PC-9 (cell line): ENCODE measurements at regions not wholly inside any gene's neighbourhood (a gene's known extent, or its start where the extent isn't known, plus 50 kb on each side); places are given as distances from the start of the nearest gene placed in this dataset.
A peak's percentile ranks its signal among the peaks of the same experiment; 100 is the strongest.

Source experiments
- BruUV-seq: library from RNA; stranded (reverse); fragments of 400-500 nt; replicated peaks from 2 replicates; lab custom pipeline; 2021; lab: Mats Ljungman, UMichigan
- CTCF ChIA-PET: fragments of 300-600 bp; sonication (Branson Sonifier 250); formaldehyde crosslinking; loops from one replicate; lab custom pipeline; 2022; ENCODE audit warnings: antibody characterized with exemption; lab: Charles Lee
- POLR2A ChIA-PET: fragments of 300-600 bp; sonication (Branson Sonifier 250); formaldehyde crosslinking; loops from one replicate; lab custom pipeline; 2022; ENCODE audit warnings: antibody characterized with exemption; ENCODE audit not compliant: unreplicated experiment; lab: Charles Lee
- DNase-seq, 2 experiments: peaks; one replicate each; pipeline versions ENCODE4 v3.0.0 to v3.0.0-alpha.2; 2015 to 2022; ENCODE audit warnings: mixed read lengths in 1 of 2
- H2AFZ ChIP-seq: fragments of 200-600 bp; sonication (generic); 2 replicates; pipeline ENCODE4 v1.8.1; 2017; ENCODE audit warnings: antibody characterized with exemption
- H3F3A ChIP-seq: fragments of 200-600 bp; sonication (generic); 2 replicates; pipeline ENCODE4 v1.8.1; 2017; ENCODE audit warnings: antibody characterized with exemption, mild to moderate bottlenecking, low read depth; ENCODE audit not compliant: insufficient read depth
- H3K27ac ChIP-seq: fragments of 200-600 bp; sonication (generic); 2 replicates; pipeline ENCODE4 v1.6.1; 2016; ENCODE audit warnings: mixed run types
- H3K27me3 ChIP-seq: fragments of 200-600 bp; sonication (generic); 2 replicates; pipeline ENCODE4 v1.6.1; 2016; ENCODE audit warnings: low read depth, mixed run types; ENCODE audit not compliant: insufficient read depth
- H3K36me3 ChIP-seq: fragments of 200-600 bp; sonication (generic); 2 replicates; pipeline ENCODE4 v1.6.1; 2016; ENCODE audit warnings: low read depth, mixed run types
- H3K4me1 ChIP-seq: fragments of 200-600 bp; sonication (generic); replicated peaks from 2 replicates; pipeline ENCODE4 v1.6.1; 2016; ENCODE audit warnings: mixed run types; ENCODE audit not compliant: insufficient read depth
- H3K4me2 ChIP-seq: fragments of 200-600 bp; sonication (generic); 2 replicates; pipeline ENCODE4 v1.6.1; 2017; ENCODE audit warnings: mixed run types
- H3K4me3 ChIP-seq: fragments of 200-600 bp; sonication (generic); 2 replicates; pipeline ENCODE4 v1.6.1; 2016; ENCODE audit warnings: mixed run types
- H3K79me2 ChIP-seq: fragments of 200-600 bp; sonication (generic); 2 replicates; pipeline ENCODE4 v1.6.1; 2017; ENCODE audit warnings: low read depth, mixed run types
- H3K9me2 ChIP-seq: fragments of 200-600 bp; sonication (generic); 2 replicates; pipeline ENCODE4 v1.8.1; 2017; ENCODE audit warnings: mild to moderate bottlenecking; ENCODE audit not compliant: insufficient read depth
- H3K9me3 ChIP-seq: fragments of 200-600 bp; sonication (generic); 2 replicates; pipeline ENCODE4 v1.8.1; 2016; ENCODE audit warnings: low read depth; ENCODE audit not compliant: insufficient read depth
- H4K20me1 ChIP-seq: fragments of 200-600 bp; sonication (generic); 2 replicates; pipeline ENCODE4 v1.8.1; 2017; ENCODE audit not compliant: insufficient read depth
- CTCF ChIP-seq: fragments of 200-600 bp; sonication (generic); conservative IDR thresholded peaks from 2 replicates; pipeline ENCODE4 v1.6.1; 2017; ENCODE audit warnings: mixed run types, antibody characterized with exemption, mild to moderate bottlenecking, moderate library complexity
- EZH2 ChIP-seq: fragments of 200-600 bp; sonication (generic); IDR thresholded peaks from 2 replicates; pipeline ENCODE4 v1.8.0; 2017; ENCODE audit warnings: antibody characterized with exemption, low read depth
- intact Hi-C: fragments of 100-400 bp; cut with micrococcal nuclease; formaldehyde crosslinking; loops from one replicate; pipeline ENCODE4 v1.10.0; 2022; ENCODE audit not compliant: unreplicated experiment

- no peaks in the 10 kb centered on the region for H4K20me1 ChIP-seq
- intact Hi-C loops: no loop called here
- peaks cover 27% of the 10 kb centered on the region for H3K4me1 ChIP-seq
- CTCF ChIA-PET: interaction anchor here (0.6 to 1.2 kb wide), 2 partner anchors 117 to 127 kb away, joined by 3 read pairs; no protein-coding TSS in a partner anchor
- H3K27ac ChIP-seq: no peak overlapping the region
- no peak for TF ChIP-seq EZH2
- TF ChIP-seq CTCF: no peak
- no peak overlapping the region for H3K4me2 ChIP-seq
- no peaks in the 10 kb centered on the region for H3K27me3 ChIP-seq
- H3K9me3 ChIP-seq: no peaks in the 10 kb centered on the region; the same call in none of the 2 replicates
- no peak overlapping the region for H2AFZ ChIP-seq
- BruUV-seq: no TSS peak
- H3K79me2 ChIP-seq: no peaks in the 10 kb centered on the region
- peaks cover 4% of the 10 kb centered on the region for H3F3A ChIP-seq
- H3K4me3 ChIP-seq: no peak overlapping the region
- no peak for DNase-seq
- POLR2A ChIA-PET: interaction anchor here (0.6 kb wide), 1 partner anchor 685 kb away, joined by 3 read pairs; no protein-coding TSS in a partner anchor
- no peaks in the 10 kb centered on the region for H3K36me3 ChIP-seq
- H3K9me2 ChIP-seq: no peaks in the 10 kb centered on the region
Observed at GRCh38 chr3:101068876-101069606, 75.8 kb upstream of the ABI3BP start.

- ChIA-PET POLR2A (no interaction called here), CTCF (interaction anchor here (0.6 to 0.7 kb wide), 2 partner anchors 77 to 1068 kb away, joined by 3 read pairs; no protein-coding TSS in a partner anchor)
- H3K9me3 ChIP-seq: no peaks in the 10 kb centered on the region; the same call in none of the 2 replicates
- H3K4me1 ChIP-seq: peaks cover 19% of the 10 kb centered on the region
- no peaks in the 10 kb centered on the region for H3K27me3 ChIP-seq
- H3K36me3 ChIP-seq: no peaks in the 10 kb centered on the region
- peaks cover 4% of the 10 kb centered on the region for H3F3A ChIP-seq
- BruUV-seq: no TSS peak
- peak overlapping the region; percentile 63; the same call in 1 of the 2 replicates for H2AFZ ChIP-seq
- H3K79me2 ChIP-seq: no peaks in the 10 kb centered on the region
- no peak overlapping the region; the same call in 1 of the 2 replicates for H3K4me2 ChIP-seq
- H3K9me2 ChIP-seq: no peaks in the 10 kb centered on the region
- no peak overlapping the region for H3K4me3 ChIP-seq
- H3K27ac ChIP-seq: peak overlapping the region; percentile 81
- intact Hi-C loops: loop anchor here (1.0 kb wide), 1 partner anchor 30 kb away; no protein-coding TSS in a partner anchor
- TF ChIP-seq EZH2 (no peak), CTCF (no peak)
- no peak for DNase-seq
- no peaks in the 10 kb centered on the region for H4K20me1 ChIP-seq
Observed at GRCh38 chr3:101066711-101067129, 73.5 kb upstream of the ABI3BP start.

GRCh38 chr3:101065962-101066361 is 72.7 kb upstream of the ABI3BP start:
- Histone ChIP-seq H3K79me2 (no peaks in the 10 kb centered on the region), H3K9me2 (no peaks in the 10 kb centered on the region), H3K27ac (peak overlapping the region; percentile 81), H3K4me2 (peak overlapping the region; percentile 42), H3K27me3 (no peaks in the 10 kb centered on the region), H3K4me3 (no peak overlapping the region; the same call in 1 of the 2 replicates), H2AFZ (peak overlapping the region; percentile 67), H4K20me1 (no peaks in the 10 kb centered on the region), H3K4me1 (peaks cover 19% of the 10 kb centered on the region), H3K36me3 (no peaks in the 10 kb centered on the region), H3K9me3 (no peaks in the 10 kb centered on the region; the same call in none of the 2 replicates), H3F3A (peaks cover 4% of the 10 kb centered on the region)
- TF ChIP-seq EZH2 (no peak), CTCF (no peak)
- ChIA-PET CTCF (no interaction called here), POLR2A (interaction anchor here (0.6 to 0.7 kb wide), 2 partner anchors 80 to 127 kb away, joined by 5 to 6 read pairs; no protein-coding TSS in a partner anchor)
- DNase-seq: peak in 1 of 2 experiments; percentile 86
- BruUV-seq: no TSS peak
- intact Hi-C loops: loop anchor here (1.0 kb wide), 1 partner anchor 30 kb away; no protein-coding TSS in a partner anchor
